ENCODE measurements at regions not wholly inside any gene's neighbourhood (a gene's known extent, or its start where the extent isn't known, plus 50 kb on each side); places are given as distances from the start of the nearest gene placed in this dataset.
"Not testable (repeated sequence)": the region's sequence is repeated elsewhere in the genome, so short reads cannot be mapped to it uniquely, and the experiment has no call there.

DNA sequence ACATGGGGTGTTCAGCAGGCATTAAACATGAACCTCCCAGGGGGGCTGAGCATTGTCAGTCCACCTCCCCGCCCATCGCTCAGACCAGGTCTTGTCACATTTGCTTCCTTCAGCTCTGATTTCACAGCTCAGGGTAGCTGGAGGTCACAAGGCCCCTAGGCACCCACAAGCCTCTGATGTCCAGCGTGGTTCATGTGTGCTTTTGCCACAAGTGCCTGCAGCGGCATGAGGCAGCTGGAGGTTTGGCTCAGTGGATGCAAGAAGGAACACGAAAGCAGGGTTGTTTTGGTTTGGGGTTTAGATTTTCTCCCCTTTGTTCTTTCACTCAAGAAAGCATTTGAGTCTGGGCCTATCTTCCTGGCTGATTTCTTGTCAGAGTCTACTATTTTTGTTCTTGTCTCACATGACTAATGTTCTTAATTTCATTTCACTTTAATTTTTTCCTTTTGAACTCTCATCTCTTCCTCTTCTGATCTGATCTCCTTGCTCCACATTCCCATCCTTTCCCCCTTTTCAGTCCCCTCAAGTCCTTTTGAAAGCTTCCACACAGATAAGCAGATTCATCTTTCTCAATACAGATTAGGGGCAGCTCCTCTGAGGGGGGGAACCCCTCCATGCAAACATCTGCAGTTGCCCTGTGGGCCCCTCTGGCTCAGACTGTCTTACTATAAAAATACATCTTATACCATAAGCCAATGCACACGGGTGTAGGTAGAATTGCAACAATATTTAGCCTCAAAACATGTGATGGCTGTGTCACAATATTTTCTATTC lies 68.1 kb upstream of the CEP85L start:
- Mint-ChIP-seq H3K27me3 (ENCODE audit: unreplicated experiment) (no peaks in the 10 kb centered on the region), H3K27ac (ENCODE audit: unreplicated experiment) (no peak overlapping the region), H3K4me1 (ENCODE audit: low read depth, unreplicated experiment) (no peaks in the 10 kb centered on the region), H3K4me3 (ENCODE audit: low read depth, unreplicated experiment) (no peak overlapping the region), H3K9me3 (ENCODE audit: low read depth, unreplicated experiment) (no peaks in the 10 kb centered on the region), H3K36me3 (ENCODE audit: insufficient read depth, unreplicated experiment) (no peaks in the 10 kb centered on the region)
- intact Hi-C loops (cut with micrococcal nuclease; ENCODE audit: unreplicated experiment) = no loop called here
- BruUV-seq (replicated peaks) = no TSS peak
- CTCF ChIA-PET = no interaction called here
- no peak for DNase-seq
- TF ChIP-seq, protein P1, sequence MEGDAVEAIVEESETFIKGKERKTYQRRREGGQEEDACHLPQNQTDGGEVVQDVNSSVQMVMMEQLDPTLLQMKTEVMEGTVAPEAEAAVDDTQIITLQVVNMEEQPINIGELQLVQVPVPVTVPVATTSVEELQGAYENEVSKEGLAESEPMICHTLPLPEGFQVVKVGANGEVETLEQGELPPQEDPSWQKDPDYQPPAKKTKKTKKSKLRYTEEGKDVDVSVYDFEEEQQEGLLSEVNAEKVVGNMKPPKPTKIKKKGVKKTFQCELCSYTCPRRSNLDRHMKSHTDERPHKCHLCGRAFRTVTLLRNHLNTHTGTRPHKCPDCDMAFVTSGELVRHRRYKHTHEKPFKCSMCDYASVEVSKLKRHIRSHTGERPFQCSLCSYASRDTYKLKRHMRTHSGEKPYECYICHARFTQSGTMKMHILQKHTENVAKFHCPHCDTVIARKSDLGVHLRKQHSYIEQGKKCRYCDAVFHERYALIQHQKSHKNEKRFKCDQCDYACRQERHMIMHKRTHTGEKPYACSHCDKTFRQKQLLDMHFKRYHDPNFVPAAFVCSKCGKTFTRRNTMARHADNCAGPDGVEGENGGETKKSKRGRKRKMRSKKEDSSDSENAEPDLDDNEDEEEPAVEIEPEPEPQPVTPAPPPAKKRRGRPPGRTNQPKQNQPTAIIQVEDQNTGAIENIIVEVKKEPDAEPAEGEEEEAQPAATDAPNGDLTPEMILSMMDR (IDR thresholded peaks at IDR 0.05; ENCODE audit: unreplicated experiment) = no peak

DNA sequence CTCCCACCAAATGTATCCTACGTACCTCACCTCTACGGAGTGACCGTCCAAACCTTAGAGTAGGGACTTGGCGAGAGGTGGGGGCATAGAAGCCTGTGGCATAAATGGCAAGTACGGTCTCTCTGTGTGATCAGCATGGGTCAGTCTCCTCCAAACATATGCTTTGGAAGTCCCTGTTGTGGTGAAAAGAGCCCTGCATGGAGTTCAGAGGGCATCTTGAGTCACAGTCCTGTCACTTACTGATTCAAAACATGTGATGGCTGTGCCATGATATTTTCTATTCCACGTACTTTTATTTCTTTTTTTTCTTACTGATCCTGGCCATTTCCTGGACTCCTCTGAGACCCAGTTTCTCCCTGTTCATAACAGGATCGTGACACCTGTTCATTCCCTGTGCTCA lies 67.5 kb upstream of the CEP85L start:
- no peak for DNase-seq
- intact Hi-C loops (cut with micrococcal nuclease; ENCODE audit: unreplicated experiment) = no loop called here
- no peaks in the 10 kb centered on the region for H3K4me1 Mint-ChIP-seq (ENCODE audit: low read depth, unreplicated experiment)
- no peaks in the 10 kb centered on the region for H3K36me3 Mint-ChIP-seq (ENCODE audit: insufficient read depth, unreplicated experiment)
- no peak overlapping the region for H3K27ac Mint-ChIP-seq (ENCODE audit: unreplicated experiment)
- TF ChIP-seq, protein P1 (IDR thresholded peaks at IDR 0.05; ENCODE audit: unreplicated experiment) = no peak
- H3K27me3 Mint-ChIP-seq (ENCODE audit: unreplicated experiment) = no peaks in the 10 kb centered on the region
- CTCF ChIA-PET = no interaction called here
- no peak overlapping the region for H3K4me3 Mint-ChIP-seq (ENCODE audit: low read depth, unreplicated experiment)
- BruUV-seq (replicated peaks) = no TSS peak
- no peaks in the 10 kb centered on the region for H3K9me3 Mint-ChIP-seq (ENCODE audit: low read depth, unreplicated experiment)

DNA sequence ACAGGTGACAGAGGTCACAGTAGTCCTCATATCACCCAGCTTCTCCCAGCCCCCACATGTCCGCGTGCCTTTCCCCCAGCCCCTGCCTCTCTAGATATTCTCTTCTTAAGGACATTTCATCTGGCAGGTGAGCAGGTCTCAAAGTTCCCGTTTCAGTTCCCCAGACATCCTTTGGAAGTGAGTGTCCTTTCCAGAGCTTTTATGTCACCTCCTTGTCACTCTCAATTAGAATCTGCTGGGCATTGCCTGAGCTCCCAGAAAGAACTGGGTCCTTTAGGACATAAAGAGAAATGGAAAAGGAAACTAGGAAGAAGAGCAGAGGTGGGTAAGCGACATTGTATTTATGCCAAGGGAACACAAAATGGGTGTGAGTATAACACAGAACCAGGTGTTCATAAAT lies 66.9 kb upstream of the CEP85L start:
- DNase-seq = no peak
- intact Hi-C loops (cut with micrococcal nuclease; ENCODE audit: unreplicated experiment) = no loop called here
- H3K4me3 Mint-ChIP-seq (ENCODE audit: low read depth, unreplicated experiment) = no peak overlapping the region

DNA sequence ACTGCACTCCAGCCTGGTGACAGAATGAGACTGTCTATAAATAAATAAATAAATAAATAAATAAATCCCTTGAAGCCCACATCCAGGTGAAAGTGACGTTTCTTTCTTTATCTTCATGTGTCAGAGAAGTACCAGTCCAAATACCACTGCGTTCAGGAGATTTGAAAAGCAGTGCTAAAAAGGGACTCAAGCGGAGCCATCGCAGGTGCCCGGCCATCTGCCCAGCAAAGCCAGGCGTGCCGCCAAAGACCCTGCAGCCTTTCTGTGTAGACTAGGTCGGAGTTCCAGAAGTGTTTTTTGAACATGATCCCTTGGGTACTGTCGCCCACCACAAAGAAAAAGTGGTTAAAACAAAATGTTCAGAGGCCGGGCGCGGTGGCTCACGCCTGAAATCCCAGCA lies 65.7 kb upstream of the CEP85L start:
- Mint-ChIP-seq H3K9me3 (ENCODE audit: low read depth, unreplicated experiment) (no peaks in the 10 kb centered on the region), H3K27ac (ENCODE audit: unreplicated experiment) (no peak overlapping the region), H3K4me1 (ENCODE audit: low read depth, unreplicated experiment) (no peaks in the 10 kb centered on the region), H3K36me3 (ENCODE audit: insufficient read depth, unreplicated experiment) (no peaks in the 10 kb centered on the region), H3K4me3 (ENCODE audit: low read depth, unreplicated experiment) (no peak overlapping the region), H3K27me3 (ENCODE audit: unreplicated experiment) (no peaks in the 10 kb centered on the region)
- TF ChIP-seq, protein P1 (IDR thresholded peaks at IDR 0.05; ENCODE audit: unreplicated experiment) = no peak
- BruUV-seq (replicated peaks) = no TSS peak
- intact Hi-C loops (cut with micrococcal nuclease; ENCODE audit: unreplicated experiment) = no loop called here
- CTCF ChIA-PET = no interaction called here
- no peak for DNase-seq

More for the DNA sequence above, 66.9 kb upstream of the CEP85L start:
- BruUV-seq (replicated peaks) = no TSS peak
- no peaks in the 10 kb centered on the region for H3K36me3 Mint-ChIP-seq (ENCODE audit: insufficient read depth, unreplicated experiment)
- CTCF ChIA-PET = no interaction called here
- TF ChIP-seq, protein P1 (IDR thresholded peaks at IDR 0.05; ENCODE audit: unreplicated experiment) = no peak
- H3K9me3 Mint-ChIP-seq (ENCODE audit: low read depth, unreplicated experiment) = no peaks in the 10 kb centered on the region
- H3K27ac Mint-ChIP-seq (ENCODE audit: unreplicated experiment) = no peak overlapping the region
- H3K27me3 Mint-ChIP-seq (ENCODE audit: unreplicated experiment) = no peaks in the 10 kb centered on the region
- no peaks in the 10 kb centered on the region for H3K4me1 Mint-ChIP-seq (ENCODE audit: low read depth, unreplicated experiment)

DNA sequence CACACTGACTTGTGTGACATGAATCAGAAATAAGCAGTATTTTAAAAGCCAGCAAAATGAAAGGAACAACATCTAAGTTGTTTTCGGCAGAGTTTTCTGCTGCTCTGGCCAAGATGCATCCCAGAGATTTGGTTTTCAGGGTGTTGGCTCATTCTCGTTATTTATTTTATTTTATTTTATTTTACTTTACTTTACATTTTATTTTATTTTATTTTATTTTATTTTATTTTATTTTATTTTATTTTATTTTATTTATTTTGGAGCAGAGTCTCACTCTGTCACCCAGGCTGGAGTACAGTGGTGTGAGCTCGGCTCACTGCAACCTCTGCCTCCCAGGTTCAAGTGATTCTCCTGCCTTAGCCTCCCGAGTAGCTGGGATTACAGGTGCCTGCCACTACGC lies 64.5 kb upstream of the CEP85L start:
- H3K4me3 Mint-ChIP-seq (ENCODE audit: low read depth, unreplicated experiment); DNase-seq; BruUV-seq (replicated peaks); H3K9me3 Mint-ChIP-seq (ENCODE audit: low read depth, unreplicated experiment); H3K4me1 Mint-ChIP-seq (ENCODE audit: low read depth, unreplicated experiment); H3K36me3 Mint-ChIP-seq (ENCODE audit: insufficient read depth, unreplicated experiment); intact Hi-C loops (cut with micrococcal nuclease; ENCODE audit: unreplicated experiment); CTCF ChIA-PET; H3K27me3 Mint-ChIP-seq (ENCODE audit: unreplicated experiment); H3K27ac Mint-ChIP-seq (ENCODE audit: unreplicated experiment): not testable (repeated sequence)
